HG02610 (cell line): ENCODE measurements at regions not wholly inside any gene's neighbourhood (a gene's known extent, or its start where the extent isn't known, plus 50 kb on each side); places are given as distances from the start of the nearest gene placed in this dataset.

Experiments used
- ATAC-seq: cut with Tn5 transposase; IDR thresholded peaks from one replicate; pipeline ENCODE4 v1.9.1; 2021; ENCODE audit warnings: mild to moderate bottlenecking, moderate library complexity; ENCODE audit not compliant: unreplicated experiment

GRCh38 chr3:20352546-20353179 lies 166.7 kb upstream of the SGO1 start:
- no peak for ATAC-seq

- no peak for ATAC-seq
Measured at GRCh38 chr3:20350449-20350848, 164.4 kb upstream of the SGO1 start.

GRCh38 chr3:20346916-20347315 lies 160.9 kb upstream of the SGO1 start:
- no peak for ATAC-seq

- ATAC-seq: no peak
Measured at GRCh38 chr3:20346369-20346768, 160.4 kb upstream of the SGO1 start.

GRCh38 chr3:20344400-20344959 lies 158.5 kb upstream of the SGO1 start:
- ATAC-seq: peak; percentile 53

GRCh38 chr3:20343790-20344189 lies 157.8 kb upstream of the SGO1 start:
- ATAC-seq: no peak

GRCh38 chr3:20340324-20340928 lies 154.4 kb upstream of the SGO1 start:
- ATAC-seq: peak; percentile 77

- ATAC-seq: no peak
Measured at GRCh38 chr3:20336572-20336971, 150.6 kb upstream of the SGO1 start.

GRCh38 chr3:20334842-20335241 lies 148.8 kb upstream of the SGO1 start:
- ATAC-seq: no peak

- no peak for ATAC-seq
Measured at GRCh38 chr3:20327889-20328288, 141.9 kb upstream of the SGO1 start.

GRCh38 chr3:20326541-20326940 lies 140.5 kb upstream of the SGO1 start:
- no peak for ATAC-seq

- no peak for ATAC-seq
Measured at GRCh38 chr3:20325563-20325962, 139.6 kb upstream of the SGO1 start.

GRCh38 chr3:20324664-20325478 lies 138.9 kb upstream of the SGO1 start:
- peak; percentile 94 for ATAC-seq

GRCh38 chr3:20323307-20323927 lies 137.4 kb upstream of the SGO1 start:
- ATAC-seq: no peak

- no peak for ATAC-seq
Measured at GRCh38 chr3:20322085-20322484, 136.1 kb upstream of the SGO1 start.

GRCh38 chr3:20321391-20322047 lies 135.5 kb upstream of the SGO1 start:
- no peak for ATAC-seq

- no peak for ATAC-seq
Measured at GRCh38 chr3:20320489-20320888, 134.5 kb upstream of the SGO1 start.

GRCh38 chr3:20319551-20319950 lies 133.5 kb upstream of the SGO1 start:
- no peak for ATAC-seq

GRCh38 chr3:20317616-20318015 lies 131.6 kb upstream of the SGO1 start:
- no peak for ATAC-seq

- ATAC-seq: no peak
Measured at GRCh38 chr3:20316238-20316637, 130.2 kb upstream of the SGO1 start.

GRCh38 chr3:20310629-20311028 lies 124.6 kb upstream of the SGO1 start:
- no peak for ATAC-seq
